Prostate gland (tissue), 2 donors: ENCODE measurements at regions not wholly inside any gene's neighbourhood (a gene's known extent, or its start where the extent isn't known, plus 50 kb on each side); places are given as distances from the start of the nearest gene placed in this dataset.

ENCODE experiments used
- POLR2A ChIP-seq: fragments of 450-650 bp; IDR thresholded peaks from one replicate; pipeline ENCODE4 v1.6.1; 2016; ENCODE audit warnings: antibody characterized with exemption, mild to moderate bottlenecking
- POLR2AphosphoS5 ChIP-seq: sonication (generic); formaldehyde crosslinking; IDR thresholded peaks from one replicate; pipeline ENCODE4 v1.6.1; 2017; ENCODE audit warnings: antibody characterized with exemption
- TF ChIP-seq, protein P1 (sequence below), 4 experiments: fragments of 200-600 bp in 2 of 4; fragments of 450-650 bp in 2 of 4; sonication (generic) in 2 of 4; IDR thresholded peaks; 1 replicate in 3 of 4; 2 replicates in 1 of 4; pipeline ENCODE4 v1.5.1; 2016 to 2019; ENCODE audit warnings: antibody characterized with exemption in 4 of 4, mild to moderate bottlenecking in 2 of 4, moderate library complexity in 2 of 4

DNA sequence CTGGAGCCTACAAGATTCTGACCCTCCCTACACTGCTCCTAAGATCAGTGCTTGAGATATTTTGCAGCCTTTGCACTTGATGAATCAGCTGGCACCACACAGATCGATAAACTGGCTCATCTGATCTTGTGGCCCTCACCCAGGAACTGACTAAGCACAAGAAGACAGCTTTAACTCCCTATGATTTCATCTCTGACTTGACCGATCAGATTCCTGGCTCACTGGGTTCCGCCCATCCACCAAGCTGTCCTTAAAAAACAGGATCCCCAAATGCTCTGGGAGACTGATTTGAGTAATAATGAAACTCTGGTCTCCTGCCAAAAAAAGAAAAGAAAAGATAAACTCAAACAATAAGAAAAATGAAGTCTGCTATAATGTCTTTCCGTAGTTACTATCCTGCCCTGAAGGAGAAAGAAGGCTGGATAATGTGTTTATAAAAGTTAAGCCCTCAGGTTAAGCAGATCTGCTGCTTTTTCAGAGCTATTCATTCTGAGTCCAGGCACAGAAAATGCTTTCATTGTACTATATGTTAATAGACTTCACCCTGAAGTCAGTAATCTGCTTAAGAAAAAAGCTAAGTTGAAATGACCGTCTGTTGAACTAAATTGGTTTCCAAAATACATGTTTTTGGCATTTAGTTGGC, 795.2 kb downstream of the TRIML1 start:
- TF ChIP-seq, protein P1, sequence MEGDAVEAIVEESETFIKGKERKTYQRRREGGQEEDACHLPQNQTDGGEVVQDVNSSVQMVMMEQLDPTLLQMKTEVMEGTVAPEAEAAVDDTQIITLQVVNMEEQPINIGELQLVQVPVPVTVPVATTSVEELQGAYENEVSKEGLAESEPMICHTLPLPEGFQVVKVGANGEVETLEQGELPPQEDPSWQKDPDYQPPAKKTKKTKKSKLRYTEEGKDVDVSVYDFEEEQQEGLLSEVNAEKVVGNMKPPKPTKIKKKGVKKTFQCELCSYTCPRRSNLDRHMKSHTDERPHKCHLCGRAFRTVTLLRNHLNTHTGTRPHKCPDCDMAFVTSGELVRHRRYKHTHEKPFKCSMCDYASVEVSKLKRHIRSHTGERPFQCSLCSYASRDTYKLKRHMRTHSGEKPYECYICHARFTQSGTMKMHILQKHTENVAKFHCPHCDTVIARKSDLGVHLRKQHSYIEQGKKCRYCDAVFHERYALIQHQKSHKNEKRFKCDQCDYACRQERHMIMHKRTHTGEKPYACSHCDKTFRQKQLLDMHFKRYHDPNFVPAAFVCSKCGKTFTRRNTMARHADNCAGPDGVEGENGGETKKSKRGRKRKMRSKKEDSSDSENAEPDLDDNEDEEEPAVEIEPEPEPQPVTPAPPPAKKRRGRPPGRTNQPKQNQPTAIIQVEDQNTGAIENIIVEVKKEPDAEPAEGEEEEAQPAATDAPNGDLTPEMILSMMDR (IDR thresholded peaks at IDR 0.05), result no peak
- TF ChIP-seq POLR2A (no peak), POLR2AphosphoS5 (no peak)
